Glomerular visceral epithelial cell (primary cell): ENCODE measurements at regions not wholly inside any gene's neighbourhood (a gene's known extent, or its start where the extent isn't known, plus 50 kb on each side); places are given as distances from the start of the nearest gene placed in this dataset.

Experiments used
- DNase-seq: peaks from one replicate; pipeline ENCODE4 v3.0.0-alpha.2; 2016; ENCODE audit errors: extremely low spot score

GRCh38 chrX:119181491-119181890 is 53.9 kb upstream of the KIAA1210 start:
- DNase-seq: peak; percentile 8

- no peak for DNase-seq
These were observed 49.9 kb upstream of the PGRMC1 start for GRCh38 chrX:119186194-119186593.
